Right atrium auricular region (tissue), 2 donors: ENCODE measurements at regions not wholly inside any gene's neighbourhood (a gene's known extent, or its start where the extent isn't known, plus 50 kb on each side); places are given as distances from the start of the nearest gene placed in this dataset.

Source experiments
- DNase-seq: peaks from one replicate; pipeline ENCODE4 v3.0.0-alpha.2; 2019; ENCODE audit warnings: low spot score
- H3K27ac ChIP-seq, 2 donors: fragments of 200-600 bp; sonication (generic); 1 replicate in 1 of 2; 2 replicates in 1 of 2; pipeline ENCODE4 v1.5.1; 2016 to 2019
- H3K27me3 ChIP-seq, 2 donors: fragments of 200-600 bp; sonication (generic); one replicate each; pipeline versions ENCODE4 v1.5.1 to v1.6.0; 2017 to 2019
- H3K36me3 ChIP-seq: fragments of 200-600 bp; sonication (generic); one replicate; pipeline ENCODE4 v1.5.1; 2016
- H3K4me1 ChIP-seq, 2 donors: fragments of 200-600 bp; sonication (generic); one replicate each; pipeline versions ENCODE4 v1.5.1 to v1.6.0; 2017 to 2019
- H3K4me3 ChIP-seq, 2 donors: fragments of 200-600 bp; sonication (generic); 1 replicate in 1 of 2; 2 replicates in 1 of 2; pipeline ENCODE4 v1.5.1; 2017 to 2019; ENCODE audit warnings: mild to moderate bottlenecking in 1 of 2, moderate library complexity in 1 of 2
- H3K9me3 ChIP-seq, 2 donors: fragments of 200-600 bp; sonication (generic); one replicate each; pipeline ENCODE4 v1.5.1; 2019
- CTCF ChIP-seq, 2 donors: fragments of 200-600 bp; sonication (generic); IDR thresholded peaks; one replicate each; pipeline ENCODE4 v1.5.1; 2019; ENCODE audit warnings: antibody characterized with exemption in 2 of 2

- Histone ChIP-seq H3K27me3 (no peaks in the 10 kb centered on the region), H3K9me3 (peaks cover 0 to 15% of the 10 kb centered on the region in 2 donors), H3K36me3 (no peaks in the 10 kb centered on the region), H3K4me1 (no peaks in the 10 kb centered on the region), H3K27ac (no peak overlapping the region), H3K4me3 (no peak overlapping the region)
- DNase-seq, result no peak
- TF ChIP-seq CTCF (IDR thresholded peaks at IDR 0.05), result no peak
Measured at GRCh38 chr2:128967646-128968045, 649.0 kb upstream of the HS6ST1 start.

DNA sequence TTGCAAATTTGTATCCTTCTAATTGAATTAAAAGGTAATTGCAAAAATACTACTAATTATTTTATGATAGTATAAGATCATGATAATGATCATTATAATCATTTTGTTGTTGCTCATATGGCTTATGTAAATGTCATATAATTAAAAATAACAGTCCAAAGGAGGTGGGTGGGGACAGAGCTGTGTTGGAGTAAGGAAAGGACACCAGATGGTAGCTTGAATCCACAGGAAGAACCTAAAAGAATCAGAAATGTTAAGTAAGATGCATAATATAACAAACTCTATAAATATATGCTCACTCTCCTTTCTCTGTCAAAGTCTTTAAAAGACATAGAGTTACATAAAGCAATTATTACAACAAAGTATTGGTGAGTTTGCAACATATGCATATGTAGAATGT is 650.7 kb upstream of the HS6ST1 start:
- no peak overlapping the region for H3K4me3 ChIP-seq
- DNase-seq, result no peak
- H3K36me3 ChIP-seq, result no peaks in the 10 kb centered on the region
- peaks cover 0 to 4% of the 10 kb centered on the region in 2 donors for H3K9me3 ChIP-seq
- no peak overlapping the region for H3K27ac ChIP-seq
- H3K4me1 ChIP-seq, result no peaks in the 10 kb centered on the region
- H3K27me3 ChIP-seq, result no peaks in the 10 kb centered on the region
- no peak for TF ChIP-seq CTCF (IDR thresholded peaks at IDR 0.05)

GRCh38 chr2:128970332-128971116 is 651.9 kb upstream of the HS6ST1 start:
- TF ChIP-seq CTCF (IDR thresholded peaks at IDR 0.05), result no peak
- Histone ChIP-seq H3K4me1 (no peaks in the 10 kb centered on the region), H3K36me3 (no peaks in the 10 kb centered on the region), H3K27me3 (no peaks in the 10 kb centered on the region), H3K9me3 (peaks cover 0 to 4% of the 10 kb centered on the region in 2 donors), H3K27ac (no peak overlapping the region), H3K4me3 (no peak overlapping the region)
- no peak for DNase-seq

DNA sequence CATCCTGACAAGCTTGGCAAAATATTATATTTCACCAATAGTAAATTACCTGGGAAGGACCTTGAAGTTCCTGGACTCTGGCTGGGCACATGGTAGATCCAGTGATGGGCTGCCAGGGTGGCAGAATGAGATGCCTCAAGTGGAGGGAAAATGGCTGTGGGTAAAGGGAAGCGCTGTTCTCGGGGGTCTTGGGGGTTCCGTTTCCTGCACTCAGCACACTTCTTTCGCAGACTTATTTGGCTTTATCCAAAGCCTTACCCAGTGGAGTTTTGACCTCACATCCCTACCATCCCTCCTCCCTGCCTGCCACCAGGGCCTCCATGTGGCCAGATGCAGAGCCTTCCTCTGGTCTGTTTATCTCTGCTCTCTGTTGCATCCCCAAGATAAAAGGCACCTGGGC is 654.9 kb upstream of the HS6ST1 start:
- no peak for DNase-seq
- no peak overlapping the region for H3K4me3 ChIP-seq
- H3K27ac ChIP-seq, result no peak overlapping the region
- no peaks in the 10 kb centered on the region for H3K9me3 ChIP-seq
- H3K27me3 ChIP-seq, result no peaks in the 10 kb centered on the region
- no peaks in the 10 kb centered on the region for H3K36me3 ChIP-seq
- H3K4me1 ChIP-seq, result no peaks in the 10 kb centered on the region
- TF ChIP-seq CTCF (IDR thresholded peaks at IDR 0.05), result no peak

DNA sequence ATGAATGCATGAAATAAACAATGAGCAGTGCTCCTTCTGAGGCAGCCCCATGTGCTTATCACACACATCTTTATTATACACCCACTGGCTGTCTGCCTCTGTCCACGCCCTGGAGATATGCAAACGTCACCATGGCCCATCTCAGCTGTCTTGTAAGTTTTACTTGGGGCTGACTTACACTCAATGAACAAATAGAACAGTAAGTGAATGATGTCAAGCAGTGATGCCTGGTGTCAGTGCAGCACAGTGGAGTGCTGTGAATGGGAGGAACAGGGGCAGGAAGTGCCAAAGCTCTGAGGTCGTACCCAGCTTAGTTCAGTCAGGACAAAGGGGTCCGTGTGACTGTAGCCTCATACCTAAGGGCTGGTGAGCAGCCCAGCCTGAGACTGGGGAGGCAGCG is 659.5 kb upstream of the HS6ST1 start:
- no peak for TF ChIP-seq CTCF (IDR thresholded peaks at IDR 0.05)
- Histone ChIP-seq H3K36me3 (no peaks in the 10 kb centered on the region), H3K27ac (no peak overlapping the region), H3K4me1 (no peaks in the 10 kb centered on the region), H3K9me3 (no peaks in the 10 kb centered on the region), H3K27me3 (no peaks in the 10 kb centered on the region), H3K4me3 (no peak overlapping the region)
- no peak for DNase-seq

GRCh38 chr2:128979182-128979581 is 660.5 kb upstream of the HS6ST1 start:
- no peaks in the 10 kb centered on the region for H3K36me3 ChIP-seq
- DNase-seq, result no peak
- H3K4me3 ChIP-seq, result no peak overlapping the region
- no peaks in the 10 kb centered on the region for H3K4me1 ChIP-seq
- H3K27me3 ChIP-seq, result no peaks in the 10 kb centered on the region
- TF ChIP-seq CTCF (IDR thresholded peaks at IDR 0.05), result no peak
- H3K9me3 ChIP-seq, result no peaks in the 10 kb centered on the region
- H3K27ac ChIP-seq, result no peak overlapping the region
